Keratinocyte (primary cell): ENCODE measurements at regions not wholly inside any gene's neighbourhood (a gene's known extent, or its start where the extent isn't known, plus 50 kb on each side); places are given as distances from the start of the nearest gene placed in this dataset.
"Not testable (repeated sequence)": the region's sequence is repeated elsewhere in the genome, so short reads cannot be mapped to it uniquely, and the experiment has no call there.

ENCODE experiments used
- DNase-seq: peaks from one replicate; pipeline ENCODE4 v3.0.0-alpha.2; 2011; ENCODE audit warnings: low read depth, missing footprints, low spot score
- FAIRE-seq: peaks from 2 replicates; lab custom pipeline; 2011; peaks lifted over from hg19 to GRCh38; lab: Jason Lieb, UNC
- H2AFZ ChIP-seq: 2 replicates; pipeline ENCODE4 v1.6.0; 2012; ENCODE audit warnings: low read length, control low read depth, inconsistent platforms; ENCODE audit not compliant: control insufficient read depth
- H3K27ac ChIP-seq: 2 replicates; pipeline ENCODE4 v1.5.1; 2011; ENCODE audit warnings: low read length; ENCODE audit not compliant: control insufficient read depth, insufficient read depth
- H3K27me3 ChIP-seq: 3 replicates; pipeline ENCODE4 v1.6.0; 2011; ENCODE audit warnings: low read length; ENCODE audit not compliant: control insufficient read depth, insufficient read depth; ENCODE audit errors: extremely low read depth
- H3K36me3 ChIP-seq, 2 experiments: 2 replicates in 1 of 2; 3 replicates in 1 of 2; pipeline ENCODE4 v1.5.1; 2011; ENCODE audit warnings: low read length in 2 of 2, mild to moderate bottlenecking in 1 of 2; ENCODE audit not compliant: control insufficient read depth in 2 of 2, insufficient read depth in 2 of 2; ENCODE audit errors: extremely low read depth in 1 of 2
- H3K4me1 ChIP-seq: 3 replicates; pipeline ENCODE4 v1.5.1; 2011; ENCODE audit warnings: low read length; ENCODE audit not compliant: control insufficient read depth, insufficient read depth; ENCODE audit errors: extremely low read depth
- H3K4me2 ChIP-seq: 3 replicates; pipeline ENCODE4 v1.6.0; 2011; ENCODE audit warnings: low read depth, low read length; ENCODE audit not compliant: control insufficient read depth, insufficient read depth; ENCODE audit errors: extremely low read depth
- H3K4me3 ChIP-seq, 3 experiments: fragments of 200-600 bp in 1 of 3; sonication (generic) in 1 of 3; 2 replicates in 2 of 3; 3 replicates in 1 of 3; pipeline ENCODE4 v1.5.1; 2011 to 2016; ENCODE audit warnings: low read length in 3 of 3, mild to moderate bottlenecking in 3 of 3, control low read depth in 2 of 3, inconsistent platforms in 1 of 3, low read depth in 1 of 3, mixed read lengths in 1 of 3, mixed run types in 1 of 3, moderate library complexity in 1 of 3; ENCODE audit not compliant: control insufficient read depth in 2 of 3, insufficient read depth in 2 of 3; ENCODE audit errors: extremely low read depth in 1 of 3
- H3K79me2 ChIP-seq: 2 replicates; pipeline ENCODE4 v1.6.0; 2012; ENCODE audit warnings: low read length; ENCODE audit not compliant: control insufficient read depth, insufficient read depth
- H3K9ac ChIP-seq: 3 replicates; pipeline ENCODE4 v1.6.0; 2011; ENCODE audit warnings: low read length; ENCODE audit not compliant: control insufficient read depth, insufficient read depth; ENCODE audit errors: extremely low read depth
- H3K9me1 ChIP-seq: 3 replicates; pipeline ENCODE4 v1.6.0; 2011; ENCODE audit warnings: low read length; ENCODE audit not compliant: control insufficient read depth, insufficient read depth; ENCODE audit errors: extremely low read depth
- H3K9me3 ChIP-seq: 2 replicates; pipeline ENCODE4 v1.5.1; 2012; ENCODE audit warnings: low read depth, low read length; ENCODE audit not compliant: control insufficient read depth
- H4K20me1 ChIP-seq: 3 replicates; pipeline ENCODE4 v1.6.0; 2011; ENCODE audit warnings: low read length; ENCODE audit not compliant: control insufficient read depth, insufficient read depth; ENCODE audit errors: extremely low read depth
- EZH2 ChIP-seq: IDR thresholded peaks from one replicate; pipeline ENCODE4 v1.6.1; 2012; ENCODE audit warnings: inconsistent platforms, mild to moderate bottlenecking, low read length, moderate library complexity
- dilution Hi-C: fragments of 300-500 bp; cut with MboI; formaldehyde crosslinking; loops from one replicate; pipeline ENCODE4 v1.7.0; 2020; ENCODE audit warnings: low sequenced_read_pairs; ENCODE audit not compliant: extremely low pct_ligation_motif_present
- TF ChIP-seq, protein P1 (sequence below), 3 experiments: IDR thresholded peaks in 1 of 3; conservative IDR thresholded peaks in 1 of 3; optimal IDR thresholded peaks in 1 of 3; 2 replicates in 2 of 3; 3 replicates in 1 of 3; pipeline versions ENCODE3 to v1.5.1; 2011; ENCODE audit warnings: low read length in 3 of 3, mild to moderate bottlenecking in 3 of 3, moderate library complexity in 2 of 3, control low read depth in 1 of 3, inconsistent platforms in 1 of 3; ENCODE audit not compliant: insufficient read depth in 2 of 3; ENCODE audit errors: extremely low read depth in 1 of 3

GRCh38 chr13:72555601-72556000 is 171.8 kb downstream of the MZT1 start:
- no peak overlapping the region for H3K27ac ChIP-seq
- dilution Hi-C loops: no loop called here

DNA sequence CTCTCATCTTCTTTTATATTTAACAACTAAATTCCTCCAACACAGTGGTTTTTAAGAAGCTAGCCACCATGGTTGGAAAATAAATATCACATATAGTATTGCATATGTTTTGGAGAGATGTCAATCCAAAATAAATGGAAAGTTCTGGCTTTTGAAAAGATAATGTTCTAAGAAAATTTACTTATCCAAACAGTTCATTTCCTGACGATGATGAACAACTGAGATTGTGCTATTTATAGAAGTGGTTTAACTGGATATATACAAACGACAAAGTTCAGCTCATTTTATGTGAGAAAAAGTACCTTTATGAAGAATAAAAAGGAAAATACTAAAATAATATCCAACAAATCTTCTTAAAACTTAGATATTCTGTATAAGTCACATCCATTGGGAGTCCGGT is 174.7 kb downstream of the MZT1 start:
- FAIRE-seq (no peak), DNase-seq (no peak)
- H3K27me3 ChIP-seq: no peaks in the 10 kb centered on the region
- H3K9me1 ChIP-seq: no peaks in the 10 kb centered on the region
- peaks cover 10% of the 10 kb centered on the region for H3K4me1 ChIP-seq
- dilution Hi-C loops: no loop called here
- no peaks in the 10 kb centered on the region for H3K79me2 ChIP-seq
- H4K20me1 ChIP-seq: no peaks in the 10 kb centered on the region
- no peaks in the 10 kb centered on the region for H3K9me3 ChIP-seq
- no peak overlapping the region for H3K9ac ChIP-seq
- TF ChIP-seq, protein P1, sequence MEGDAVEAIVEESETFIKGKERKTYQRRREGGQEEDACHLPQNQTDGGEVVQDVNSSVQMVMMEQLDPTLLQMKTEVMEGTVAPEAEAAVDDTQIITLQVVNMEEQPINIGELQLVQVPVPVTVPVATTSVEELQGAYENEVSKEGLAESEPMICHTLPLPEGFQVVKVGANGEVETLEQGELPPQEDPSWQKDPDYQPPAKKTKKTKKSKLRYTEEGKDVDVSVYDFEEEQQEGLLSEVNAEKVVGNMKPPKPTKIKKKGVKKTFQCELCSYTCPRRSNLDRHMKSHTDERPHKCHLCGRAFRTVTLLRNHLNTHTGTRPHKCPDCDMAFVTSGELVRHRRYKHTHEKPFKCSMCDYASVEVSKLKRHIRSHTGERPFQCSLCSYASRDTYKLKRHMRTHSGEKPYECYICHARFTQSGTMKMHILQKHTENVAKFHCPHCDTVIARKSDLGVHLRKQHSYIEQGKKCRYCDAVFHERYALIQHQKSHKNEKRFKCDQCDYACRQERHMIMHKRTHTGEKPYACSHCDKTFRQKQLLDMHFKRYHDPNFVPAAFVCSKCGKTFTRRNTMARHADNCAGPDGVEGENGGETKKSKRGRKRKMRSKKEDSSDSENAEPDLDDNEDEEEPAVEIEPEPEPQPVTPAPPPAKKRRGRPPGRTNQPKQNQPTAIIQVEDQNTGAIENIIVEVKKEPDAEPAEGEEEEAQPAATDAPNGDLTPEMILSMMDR (optimal IDR thresholded peaks at IDR 0.05 in 1 of 3, IDR thresholded peaks at IDR 0.05 in 1 of 3, conservative IDR thresholded peaks at IDR 0.05 in 1 of 3; ENCODE audit: extremely low read depth in 1 of 3, insufficient read depth in 2 of 3, low read length in 3 of 3): no peak
- TF ChIP-seq EZH2: no peak
- H3K27ac ChIP-seq: no peak overlapping the region
- no peak overlapping the region for H3K4me2 ChIP-seq
- no peak overlapping the region for H3K4me3 ChIP-seq
- H3K36me3 ChIP-seq: no peaks in the 10 kb centered on the region
- no peak overlapping the region for H2AFZ ChIP-seq

More at GRCh38 chr13:72555601-72556000, 171.8 kb downstream of the MZT1 start:
- no peak for TF ChIP-seq EZH2
- TF ChIP-seq, protein P1 (optimal IDR thresholded peaks at IDR 0.05 in 1 of 3, IDR thresholded peaks at IDR 0.05 in 1 of 3, conservative IDR thresholded peaks at IDR 0.05 in 1 of 3; ENCODE audit: extremely low read depth in 1 of 3, insufficient read depth in 2 of 3, low read length in 3 of 3): no peak
- H3K4me3 ChIP-seq: no peak overlapping the region
- no peaks in the 10 kb centered on the region for H3K79me2 ChIP-seq
- H3K4me2 ChIP-seq: no peak overlapping the region
- no peak overlapping the region for H3K9ac ChIP-seq
- no peaks in the 10 kb centered on the region for H3K9me1 ChIP-seq
- H3K36me3 ChIP-seq: no peaks in the 10 kb centered on the region
- no peak overlapping the region for H2AFZ ChIP-seq
- no peaks in the 10 kb centered on the region for H4K20me1 ChIP-seq
- FAIRE-seq (no peak), DNase-seq (no peak)
- H3K4me1 ChIP-seq: peaks cover 10% of the 10 kb centered on the region
- H3K27me3 ChIP-seq: no peaks in the 10 kb centered on the region
- H3K9me3 ChIP-seq: no peaks in the 10 kb centered on the region

GRCh38 chr13:72545895-72546294 is 181.5 kb downstream of the MZT1 start:
- H3K9me1 ChIP-seq, H2AFZ ChIP-seq, DNase-seq, dilution Hi-C loops, H3K27me3 ChIP-seq, H3K4me2 ChIP-seq, H3K36me3 ChIP-seq, H3K9ac ChIP-seq, FAIRE-seq, H4K20me1 ChIP-seq, H3K27ac ChIP-seq, H3K9me3 ChIP-seq, H3K4me3 ChIP-seq, H3K79me2 ChIP-seq: not testable (repeated sequence)
- H3K4me1 ChIP-seq: peaks cover 11% of the 10 kb centered on the region
